Hematopoietic multipotent progenitor cell treated with erythropoietin and hydrocortisone succinate and interleukin-3 and kit ligand, for 4 days (in vitro differentiated cells): ENCODE measurements at regions not wholly inside any gene's neighbourhood (a gene's known extent, or its start where the extent isn't known, plus 50 kb on each side); places are given as distances from the start of the nearest gene placed in this dataset.
"Not testable (repeated sequence)": the region's sequence is repeated elsewhere in the genome, so short reads cannot be mapped to it uniquely, and the experiment has no call there.

Source experiments
- DNase-seq: peaks from one replicate; pipeline ENCODE4 v3.0.0-alpha.2; 2015

- no peak for DNase-seq
Measured at GRCh38 chr6:94213226-94213625, 793.9 kb upstream of the EPHA7 start.

DNA sequence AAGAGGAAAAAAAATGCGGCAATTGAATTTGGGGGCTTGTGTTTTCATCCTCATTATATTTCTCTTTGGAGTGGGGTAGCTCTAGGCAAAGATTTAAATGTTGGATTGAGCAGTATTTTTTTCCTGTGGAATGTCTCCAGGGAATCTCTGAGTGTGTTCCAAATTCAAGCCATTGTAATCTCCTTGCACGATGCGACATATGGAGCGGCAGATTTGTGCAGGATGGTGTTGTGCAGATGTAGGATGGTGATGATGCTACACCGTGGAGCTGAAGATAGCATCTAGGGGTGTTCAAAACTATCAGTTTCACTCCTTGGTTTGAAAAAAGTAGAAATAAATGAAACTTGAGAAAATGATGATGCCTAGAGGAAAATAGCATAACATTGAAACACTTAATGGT is 777.5 kb upstream of the EPHA7 start:
- no peak for DNase-seq

DNA sequence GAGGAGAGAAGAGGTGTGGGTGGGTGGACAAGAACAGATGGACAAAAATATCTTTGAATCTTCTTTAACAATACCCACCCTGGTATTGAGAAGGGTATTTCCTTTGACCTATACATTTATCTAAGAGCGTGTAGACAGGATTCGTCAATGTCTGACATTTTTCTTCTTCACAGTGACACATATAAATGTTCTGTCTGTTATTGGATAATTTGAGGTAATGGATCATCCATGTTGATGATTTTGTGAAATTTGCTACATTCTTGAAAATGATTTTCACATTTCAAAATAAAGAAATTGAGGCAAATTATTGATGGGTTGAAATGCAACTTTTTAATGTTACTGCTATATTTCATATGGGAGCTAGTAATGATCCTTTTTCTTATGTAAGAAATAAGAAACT is 770.7 kb upstream of the EPHA7 start:
- no peak for DNase-seq

GRCh38 chr6:94184666-94185464 is 765.5 kb upstream of the EPHA7 start:
- no peak for DNase-seq

DNA sequence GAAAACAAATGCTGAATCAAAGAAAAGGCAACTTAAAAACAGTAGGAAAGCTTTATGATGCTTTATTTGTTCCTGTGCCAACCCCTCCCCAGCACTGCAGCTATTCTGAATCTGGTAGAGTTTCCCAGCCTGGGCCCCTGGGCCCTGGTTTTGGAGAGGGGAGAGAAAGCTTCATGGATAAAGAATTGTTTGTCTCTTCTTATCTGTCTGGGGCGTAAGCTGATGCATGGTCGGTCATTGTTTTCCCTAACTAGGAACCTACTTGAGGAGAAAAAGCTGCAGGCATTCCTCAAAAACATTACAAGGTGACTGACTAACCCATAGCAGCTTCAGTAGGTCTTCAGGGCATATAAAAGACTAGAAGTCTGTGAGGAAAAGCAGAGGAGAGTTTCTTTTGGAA is 758.1 kb upstream of the EPHA7 start:
- DNase-seq, result no peak

DNA sequence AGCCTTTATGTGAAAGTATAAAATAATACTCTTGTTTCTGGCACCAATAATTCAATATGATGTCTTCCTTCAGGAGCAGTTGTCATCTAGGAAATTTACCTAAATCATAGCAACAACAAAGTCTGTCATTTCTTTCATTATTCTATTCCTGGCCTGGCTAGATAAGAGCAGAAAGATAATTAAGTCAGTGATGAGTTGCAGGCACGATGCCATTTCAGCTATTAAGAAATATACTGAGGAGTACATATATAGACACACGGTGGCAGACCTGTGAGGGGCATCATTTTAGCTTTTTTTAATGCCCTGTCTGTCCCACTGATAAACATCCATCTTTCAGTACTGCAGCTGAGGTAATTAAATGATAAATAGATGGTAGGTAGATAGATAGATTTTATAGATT is 756.1 kb upstream of the EPHA7 start:
- no peak for DNase-seq

- no peak for DNase-seq
Measured at GRCh38 chr6:94163877-94164276, 744.5 kb upstream of the EPHA7 start.

- no peak for DNase-seq
Measured at GRCh38 chr6:94150886-94151285, 731.5 kb upstream of the EPHA7 start.

DNA sequence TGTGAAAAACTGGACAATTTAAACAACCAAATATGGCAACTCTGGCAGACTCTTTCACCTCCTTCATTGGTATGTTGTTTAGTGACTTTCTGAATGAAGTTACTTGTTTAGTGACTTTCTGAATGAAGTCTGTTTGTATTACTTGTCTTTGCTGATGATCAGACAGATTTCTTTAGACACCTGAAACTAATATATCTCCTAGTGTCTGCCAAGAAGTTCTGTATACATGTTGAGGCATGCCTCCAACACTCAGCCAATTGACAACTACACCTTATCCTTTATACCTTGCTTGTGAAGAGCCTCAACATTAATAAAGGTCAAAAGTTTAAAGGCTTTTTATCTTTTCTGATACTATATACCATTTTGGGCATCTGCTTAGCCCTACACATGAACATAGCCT is 725.4 kb upstream of the EPHA7 start:
- no peak for DNase-seq

DNA sequence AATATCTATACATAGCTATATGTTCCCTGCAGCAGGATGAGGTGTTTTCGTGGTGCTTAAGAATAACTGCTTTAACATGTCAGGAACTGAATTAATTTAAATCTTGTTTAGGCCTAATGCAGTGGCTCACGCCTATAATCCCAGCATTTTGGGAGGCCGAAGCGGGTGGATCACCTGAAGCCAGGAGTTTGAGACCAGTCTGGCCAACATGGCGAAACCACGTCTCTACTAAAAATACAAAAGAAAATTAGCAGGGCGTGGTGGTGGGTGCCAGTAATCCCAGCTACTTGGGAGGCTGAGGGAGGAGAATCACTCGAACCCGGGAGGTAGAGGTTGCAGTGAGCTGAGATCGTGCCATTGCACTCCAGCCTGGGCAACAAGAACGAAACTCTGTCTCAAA is 717.8 kb upstream of the EPHA7 start:
- not testable (repeated sequence) for DNase-seq

- DNase-seq, result no peak
Measured at GRCh38 chr6:94133106-94133505, 713.7 kb upstream of the EPHA7 start.

DNA sequence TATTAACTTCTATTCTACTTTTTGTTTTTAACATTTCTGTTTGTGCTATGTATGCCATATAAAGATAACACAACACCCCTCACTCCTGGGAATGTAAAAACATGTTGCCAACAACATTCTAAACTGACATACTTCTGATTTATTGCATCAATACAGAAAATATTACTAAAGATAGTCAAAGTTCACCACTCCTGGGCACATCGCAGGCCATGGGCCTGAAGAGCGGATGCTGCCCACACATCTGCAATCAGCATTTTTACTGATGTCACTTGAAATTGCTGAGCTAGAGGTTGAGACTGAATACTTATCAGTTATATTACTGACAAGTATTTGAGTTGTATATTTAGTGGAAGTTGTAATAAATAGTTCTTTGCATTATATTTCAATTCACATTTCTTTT is 711.9 kb upstream of the EPHA7 start:
- DNase-seq, result no peak

GRCh38 chr6:94130478-94130877 is 711.1 kb upstream of the EPHA7 start:
- no peak for DNase-seq

DNA sequence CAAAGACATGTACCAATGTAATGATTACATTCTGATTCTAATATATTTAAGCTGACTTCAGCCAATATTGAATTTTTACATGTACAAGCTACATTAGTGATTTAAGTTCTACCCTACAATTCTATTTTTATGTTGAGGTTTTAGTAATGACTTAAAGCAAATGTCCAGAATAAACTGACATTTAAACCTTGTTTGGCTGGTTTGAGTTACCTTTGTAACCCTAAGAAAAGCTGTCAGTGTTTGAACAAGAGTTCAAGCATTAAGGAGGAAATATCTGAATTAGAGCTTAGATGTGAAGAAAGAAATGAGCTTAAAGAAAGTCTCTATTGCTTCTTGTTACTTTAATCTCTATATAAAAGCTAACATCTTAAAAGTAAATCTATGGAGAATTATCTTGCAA is 710.6 kb upstream of the EPHA7 start:
- no peak for DNase-seq

DNA sequence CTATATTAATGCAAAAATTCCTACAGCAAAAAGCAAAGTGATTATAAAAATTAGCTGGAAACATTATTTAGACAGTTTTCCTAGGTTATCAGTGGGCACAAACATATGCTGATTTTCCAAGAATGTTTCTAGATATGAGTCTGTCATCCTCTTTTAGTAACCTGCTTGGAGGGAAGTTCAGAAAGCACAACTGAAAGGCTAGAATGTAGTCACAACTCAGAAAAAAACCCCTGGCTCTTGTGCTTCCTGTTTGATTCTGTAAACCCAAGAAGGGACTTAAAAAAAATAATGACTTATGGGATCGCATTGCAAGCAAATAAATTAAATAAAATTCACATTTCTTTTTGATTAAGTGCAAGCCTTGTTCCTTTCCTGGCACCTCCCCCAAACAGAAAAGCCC is 708.4 kb upstream of the EPHA7 start:
- no peak for DNase-seq

GRCh38 chr6:94124333-94124732 is 705.0 kb upstream of the EPHA7 start:
- DNase-seq, result no peak

DNA sequence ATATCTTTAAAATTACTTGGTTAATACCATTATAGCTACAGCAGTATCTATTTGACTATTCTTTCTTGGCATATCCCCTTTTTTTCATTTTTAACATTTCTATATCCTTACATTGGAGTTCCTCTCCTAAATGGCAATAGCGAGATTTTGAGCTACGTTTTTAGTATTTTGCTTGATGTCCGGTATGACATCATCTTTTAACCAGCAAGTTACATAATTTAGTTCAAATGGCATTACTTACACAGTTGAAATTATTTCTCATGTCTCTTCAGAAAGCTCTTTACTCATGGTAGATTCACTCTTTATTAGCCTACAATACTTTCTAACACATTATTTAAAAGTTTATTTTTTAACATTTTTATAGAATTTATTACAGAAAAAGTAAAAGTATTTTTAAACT is 701.7 kb upstream of the EPHA7 start:
- no peak for DNase-seq

- DNase-seq, result no peak
Measured at GRCh38 chr6:94099072-94099471, 679.7 kb upstream of the EPHA7 start.

DNA sequence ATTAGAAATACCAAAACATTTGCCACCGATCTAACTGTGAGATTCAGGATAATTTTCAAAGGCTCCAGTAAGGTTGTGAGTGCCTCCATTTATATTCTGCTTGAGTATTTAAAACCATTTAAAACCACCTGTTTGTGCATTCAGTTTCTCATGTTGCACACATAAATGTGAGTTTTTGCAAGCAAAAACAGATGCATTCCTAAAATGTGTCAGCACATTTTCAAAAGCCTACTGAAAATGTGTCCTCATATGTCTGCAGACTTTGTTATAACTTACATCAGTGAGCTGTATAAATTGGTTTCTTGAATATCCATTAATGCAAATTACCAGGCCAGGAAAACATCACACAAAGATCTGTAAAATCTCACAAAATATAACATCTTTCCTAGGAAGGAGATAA is 676.6 kb upstream of the EPHA7 start:
- no peak for DNase-seq

- no peak for DNase-seq
Measured at GRCh38 chr6:94089941-94090340, 670.6 kb upstream of the EPHA7 start.

DNA sequence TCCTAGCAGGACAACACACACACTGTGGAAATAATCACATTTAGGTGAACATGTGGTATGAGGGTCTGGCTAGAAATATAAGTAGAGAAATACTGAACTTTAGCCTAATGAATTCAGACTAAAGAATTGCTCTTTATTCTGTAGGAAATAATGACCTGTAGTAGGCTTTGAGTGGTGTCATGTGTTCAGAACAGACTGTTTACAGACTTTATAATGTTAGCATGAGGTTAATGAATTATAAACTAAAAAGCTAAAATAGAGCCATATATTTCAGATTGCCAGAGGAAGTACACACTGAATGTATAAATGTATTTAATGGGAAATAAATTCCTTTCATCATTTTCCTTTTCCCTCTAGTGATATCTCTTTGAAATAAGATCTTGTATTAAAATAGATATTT is 669.5 kb upstream of the EPHA7 start:
- DNase-seq, result no peak

GRCh38 chr6:94074764-94075163 is 655.4 kb upstream of the EPHA7 start:
- DNase-seq, result no peak

DNA sequence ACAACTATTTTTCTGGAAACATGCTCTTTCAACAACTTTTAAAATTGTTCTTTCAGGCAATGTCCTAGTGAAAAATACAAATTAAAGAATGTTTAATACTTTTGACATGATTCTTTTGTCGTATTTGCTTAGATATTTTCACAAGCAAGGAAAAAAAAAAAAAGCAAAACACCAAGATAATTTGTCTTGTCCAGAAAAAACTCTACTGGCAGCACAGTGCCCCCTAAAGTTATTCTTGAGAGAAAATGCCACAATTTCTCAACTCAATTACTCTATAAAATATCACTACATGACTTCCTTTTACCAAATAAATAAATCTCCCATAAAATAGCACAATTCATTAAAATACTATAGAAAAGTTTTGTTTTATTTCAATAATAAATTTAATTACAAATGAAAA is 652.5 kb upstream of the EPHA7 start:
- DNase-seq, result peak; percentile 8

GRCh38 chr6:94065707-94066337 is 646.5 kb upstream of the EPHA7 start:
- DNase-seq, result no peak

GRCh38 chr6:94052749-94053148 is 633.4 kb upstream of the EPHA7 start:
- no peak for DNase-seq
